ENCODE measurements at regions not wholly inside any gene's neighbourhood (a gene's known extent, or its start where the extent isn't known, plus 50 kb on each side); places are given as distances from the start of the nearest gene placed in this dataset.

DNA sequence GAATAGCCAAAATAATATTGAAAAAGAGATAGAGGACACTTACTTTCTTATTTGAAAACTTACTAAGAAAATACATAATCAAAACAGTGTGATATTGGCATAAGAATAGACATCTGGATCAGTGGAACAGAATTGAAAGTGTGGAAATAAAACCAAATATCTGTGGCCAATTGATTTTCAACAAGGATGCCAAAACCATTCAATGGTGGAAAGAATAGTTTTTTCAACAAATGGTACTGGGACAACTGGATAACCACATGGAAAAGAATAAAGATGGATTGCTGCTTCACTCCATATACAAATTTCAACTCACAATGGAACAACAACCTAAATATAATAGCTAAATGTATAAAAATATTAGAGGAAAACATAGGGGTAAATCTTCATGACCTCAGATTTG is 152.5 kb upstream of the GPR149 start:
- no peak for DNase-seq
- Histone ChIP-seq H3K27me3 (replicated peaks; ENCODE audit: control insufficient read depth, insufficient read depth, low read length) (no peaks in the 10 kb centered on the region), H3K4me1 (no peaks in the 10 kb centered on the region), H3K4me3 (ENCODE audit: low read depth, low read length) (no peak overlapping the region), H3K9me3 (no peaks in the 10 kb centered on the region), H3K36me3 (ENCODE audit: control insufficient read depth, insufficient read depth, low read length) (no peaks in the 10 kb centered on the region)
- no peaks in the 10 kb centered on the region for H3K36me3 Mint-ChIP-seq (ENCODE audit: insufficient read depth, unreplicated experiment)
- TF ChIP-seq, protein P1, sequence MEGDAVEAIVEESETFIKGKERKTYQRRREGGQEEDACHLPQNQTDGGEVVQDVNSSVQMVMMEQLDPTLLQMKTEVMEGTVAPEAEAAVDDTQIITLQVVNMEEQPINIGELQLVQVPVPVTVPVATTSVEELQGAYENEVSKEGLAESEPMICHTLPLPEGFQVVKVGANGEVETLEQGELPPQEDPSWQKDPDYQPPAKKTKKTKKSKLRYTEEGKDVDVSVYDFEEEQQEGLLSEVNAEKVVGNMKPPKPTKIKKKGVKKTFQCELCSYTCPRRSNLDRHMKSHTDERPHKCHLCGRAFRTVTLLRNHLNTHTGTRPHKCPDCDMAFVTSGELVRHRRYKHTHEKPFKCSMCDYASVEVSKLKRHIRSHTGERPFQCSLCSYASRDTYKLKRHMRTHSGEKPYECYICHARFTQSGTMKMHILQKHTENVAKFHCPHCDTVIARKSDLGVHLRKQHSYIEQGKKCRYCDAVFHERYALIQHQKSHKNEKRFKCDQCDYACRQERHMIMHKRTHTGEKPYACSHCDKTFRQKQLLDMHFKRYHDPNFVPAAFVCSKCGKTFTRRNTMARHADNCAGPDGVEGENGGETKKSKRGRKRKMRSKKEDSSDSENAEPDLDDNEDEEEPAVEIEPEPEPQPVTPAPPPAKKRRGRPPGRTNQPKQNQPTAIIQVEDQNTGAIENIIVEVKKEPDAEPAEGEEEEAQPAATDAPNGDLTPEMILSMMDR (IDR thresholded peaks at IDR 0.05; ENCODE audit: insufficient read depth in 1 of 2, low read depth in 1 of 2, low read length in 1 of 2, severe bottlenecking in 1 of 2, unreplicated experiment in 1 of 2): no peak
- H3K9me3 Mint-ChIP-seq (ENCODE audit: unreplicated experiment): peaks cover 1% of the 10 kb centered on the region
- no peak overlapping the region for H3K4me3 Mint-ChIP-seq (ENCODE audit: unreplicated experiment)
- no peak overlapping the region for H3K27ac Mint-ChIP-seq (ENCODE audit: unreplicated experiment)
- peaks cover 6% of the 10 kb centered on the region for H3K27me3 Mint-ChIP-seq (ENCODE audit: insufficient read depth, unreplicated experiment)
- POLR2A ChIA-PET: no interaction called here
- H3K4me1 Mint-ChIP-seq (ENCODE audit: low read depth, unreplicated experiment): no peaks in the 10 kb centered on the region
- intact Hi-C loops (cut with micrococcal nuclease; ENCODE audit: unreplicated experiment): loop anchor here (5.0 kb wide), 1 partner anchor 165 kb away; no protein-coding TSS in a partner anchor
- CTCF ChIA-PET: no interaction called here
- BruUV-seq (replicated peaks): no TSS peak

DNA sequence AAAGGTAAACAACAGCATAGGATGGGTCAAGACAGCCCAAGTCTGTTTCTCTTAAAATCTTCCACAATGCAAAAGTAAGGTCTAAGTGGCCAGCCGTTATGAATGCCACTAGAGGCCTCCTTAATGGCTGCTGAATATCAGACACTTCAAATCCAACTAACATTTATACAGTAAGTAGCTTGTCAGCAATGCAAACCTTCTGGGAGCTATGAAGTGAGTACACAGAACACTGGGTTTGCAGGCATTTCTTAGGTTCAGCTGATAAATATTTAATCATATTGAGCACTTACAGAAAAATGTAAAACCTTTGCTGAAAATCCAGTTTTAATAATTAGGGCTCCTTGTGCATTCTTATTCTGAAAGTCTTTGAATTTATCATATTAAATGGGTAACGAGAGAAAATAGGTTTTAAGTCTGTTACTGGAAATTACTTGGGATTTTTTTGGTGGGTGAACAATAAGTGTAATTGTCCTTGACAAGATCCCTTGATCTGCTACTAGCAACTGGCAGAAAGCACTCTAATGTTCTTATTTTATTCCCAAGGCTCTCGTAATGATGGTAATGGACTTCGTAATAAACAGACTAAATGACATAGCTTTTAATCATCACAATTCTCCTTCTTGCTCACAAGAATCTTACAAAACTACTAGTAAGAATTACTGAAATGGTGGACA is 141.7 kb upstream of the GPR149 start:
- H3K9me3 Mint-ChIP-seq (ENCODE audit: unreplicated experiment): peaks cover 12% of the 10 kb centered on the region
- H3K36me3 ChIP-seq (ENCODE audit: control insufficient read depth, insufficient read depth, low read length): no peaks in the 10 kb centered on the region
- H3K27ac Mint-ChIP-seq (ENCODE audit: unreplicated experiment): no peak overlapping the region
- intact Hi-C loops (cut with micrococcal nuclease; ENCODE audit: unreplicated experiment): no loop called here
- TF ChIP-seq, protein P1 (IDR thresholded peaks at IDR 0.05; ENCODE audit: insufficient read depth in 1 of 2, low read depth in 1 of 2, low read length in 1 of 2, severe bottlenecking in 1 of 2, unreplicated experiment in 1 of 2): no peak
- no peaks in the 10 kb centered on the region for H3K9me3 ChIP-seq
- peaks cover 5% of the 10 kb centered on the region for H3K27me3 Mint-ChIP-seq (ENCODE audit: insufficient read depth, unreplicated experiment)
- H3K27me3 ChIP-seq (replicated peaks; ENCODE audit: control insufficient read depth, insufficient read depth, low read length): no peaks in the 10 kb centered on the region
- no peak for DNase-seq
- POLR2A ChIA-PET: no interaction called here
- BruUV-seq (replicated peaks): no TSS peak
- no peaks in the 10 kb centered on the region for H3K4me1 ChIP-seq
- CTCF ChIA-PET: no interaction called here
- no peaks in the 10 kb centered on the region for H3K36me3 Mint-ChIP-seq (ENCODE audit: insufficient read depth, unreplicated experiment)
- H3K4me3 Mint-ChIP-seq (ENCODE audit: unreplicated experiment): no peak overlapping the region
- no peak overlapping the region for H3K4me3 ChIP-seq (ENCODE audit: low read depth, low read length)
- H3K4me1 Mint-ChIP-seq (ENCODE audit: low read depth, unreplicated experiment): no peaks in the 10 kb centered on the region

DNA sequence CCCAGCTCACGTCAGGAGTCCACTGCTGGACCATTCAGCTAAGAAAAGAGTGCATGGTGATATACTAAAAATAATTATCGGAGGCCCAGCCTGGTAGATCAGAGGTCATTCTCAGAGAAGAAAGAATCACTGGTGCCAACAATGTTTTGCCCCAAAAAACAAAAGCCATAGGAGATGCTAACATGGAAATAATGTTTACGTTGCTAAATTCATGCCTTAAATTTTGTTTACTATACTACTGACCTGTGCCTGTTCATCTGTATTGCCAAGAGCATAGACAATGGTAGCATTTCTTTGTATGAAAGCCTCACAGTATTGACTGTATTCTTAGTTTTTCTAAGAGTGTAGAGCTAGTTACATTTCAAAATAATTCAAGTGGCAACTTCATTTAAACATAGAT is 138.1 kb upstream of the GPR149 start:
- Histone ChIP-seq H3K9me3 (no peaks in the 10 kb centered on the region), H3K27me3 (replicated peaks; ENCODE audit: control insufficient read depth, insufficient read depth, low read length) (no peaks in the 10 kb centered on the region), H3K4me3 (ENCODE audit: low read depth, low read length) (no peak overlapping the region), H3K4me1 (no peaks in the 10 kb centered on the region), H3K36me3 (ENCODE audit: control insufficient read depth, insufficient read depth, low read length) (no peaks in the 10 kb centered on the region)
- ChIA-PET POLR2A (no interaction called here), CTCF (no interaction called here)
- H3K4me1 Mint-ChIP-seq (ENCODE audit: low read depth, unreplicated experiment): no peaks in the 10 kb centered on the region
- H3K36me3 Mint-ChIP-seq (ENCODE audit: insufficient read depth, unreplicated experiment): no peaks in the 10 kb centered on the region
- peaks cover 2% of the 10 kb centered on the region for H3K27me3 Mint-ChIP-seq (ENCODE audit: insufficient read depth, unreplicated experiment)
- no peak overlapping the region for H3K4me3 Mint-ChIP-seq (ENCODE audit: unreplicated experiment)
- no peak overlapping the region for H3K27ac Mint-ChIP-seq (ENCODE audit: unreplicated experiment)
- DNase-seq: no peak
- intact Hi-C loops (cut with micrococcal nuclease; ENCODE audit: unreplicated experiment): no loop called here
- BruUV-seq (replicated peaks): no TSS peak
- TF ChIP-seq, protein P1 (IDR thresholded peaks at IDR 0.05; ENCODE audit: insufficient read depth in 1 of 2, low read depth in 1 of 2, low read length in 1 of 2, severe bottlenecking in 1 of 2, unreplicated experiment in 1 of 2): no peak
- H3K9me3 Mint-ChIP-seq (ENCODE audit: unreplicated experiment): no peaks in the 10 kb centered on the region
